ENCODE measurements at regions not wholly inside any gene's neighbourhood (a gene's known extent, or its start where the extent isn't known, plus 50 kb on each side); places are given as distances from the start of the nearest gene placed in this dataset.

DNA sequence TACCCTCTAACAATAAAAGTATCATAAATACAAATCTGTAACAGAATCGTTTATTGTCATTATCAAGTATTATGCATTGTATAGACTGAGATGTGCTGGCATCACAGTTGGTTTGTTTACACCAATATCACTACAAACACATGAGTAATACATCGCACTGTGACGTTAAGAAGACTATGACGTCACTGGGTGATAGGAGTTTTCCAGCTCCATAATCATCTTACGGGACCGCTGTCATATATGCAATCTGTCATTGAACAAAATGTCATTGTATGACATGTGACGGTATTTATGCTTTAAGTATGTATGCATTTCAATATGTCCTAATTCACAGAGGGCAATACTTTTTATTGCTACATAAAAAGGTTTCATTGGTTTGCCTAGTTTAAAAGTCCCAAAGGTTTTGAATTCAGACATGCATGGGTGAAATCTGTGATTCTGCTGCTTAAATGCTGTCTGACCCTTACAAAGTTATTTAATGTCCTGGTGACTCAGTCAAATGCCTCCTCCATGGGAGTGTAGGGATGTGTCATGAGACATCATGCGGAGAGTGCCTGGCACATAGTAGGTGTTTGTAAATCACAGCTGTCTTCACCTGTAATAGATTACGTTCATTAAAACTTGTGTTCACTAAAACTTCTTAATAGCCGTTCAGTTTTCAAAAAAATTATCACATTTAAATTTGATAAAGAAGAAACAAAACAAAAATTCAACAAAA is 160.7 kb upstream of the PDE10A start:
- TF ChIP-seq ZNF416 (tag by site-specific recombination; IDR thresholded peaks at IDR 0.05) (no peak), ZFP69B (tag by site-specific recombination; IDR thresholded peaks at IDR 0.05) (no peak), HOXC10 (CRISPR knock-in tag; IDR thresholded peaks at IDR 0.05) (no peak), CTCF (tag by site-specific recombination; IDR thresholded peaks at IDR 0.05) (no peak), ZNF830 (tag by site-specific recombination; IDR thresholded peaks at IDR 0.05; ENCODE audit: low read depth) (no peak), ZNF560 (tag by site-specific recombination; IDR thresholded peaks at IDR 0.05; ENCODE audit: borderline replicate concordance) (no peak), ZNF280D (tag by site-specific recombination; IDR thresholded peaks at IDR 0.05) (no peak)

Data from HEK293 (cell line).